HG03521 (cell line): ENCODE measurements at regions not wholly inside any gene's neighbourhood (a gene's known extent, or its start where the extent isn't known, plus 50 kb on each side); places are given as distances from the start of the nearest gene placed in this dataset.
A peak's percentile ranks its signal among the peaks of the same experiment; 100 is the strongest.
"Not testable (repeated sequence)": the region's sequence is repeated elsewhere in the genome, so short reads cannot be mapped to it uniquely, and the experiment has no call there.

Experiments used
- ATAC-seq: cut with Tn5 transposase; IDR thresholded peaks from one replicate; pipeline ENCODE4 v1.9.1; 2021; ENCODE audit warnings: mild to moderate bottlenecking, moderate library complexity; ENCODE audit not compliant: unreplicated experiment

DNA sequence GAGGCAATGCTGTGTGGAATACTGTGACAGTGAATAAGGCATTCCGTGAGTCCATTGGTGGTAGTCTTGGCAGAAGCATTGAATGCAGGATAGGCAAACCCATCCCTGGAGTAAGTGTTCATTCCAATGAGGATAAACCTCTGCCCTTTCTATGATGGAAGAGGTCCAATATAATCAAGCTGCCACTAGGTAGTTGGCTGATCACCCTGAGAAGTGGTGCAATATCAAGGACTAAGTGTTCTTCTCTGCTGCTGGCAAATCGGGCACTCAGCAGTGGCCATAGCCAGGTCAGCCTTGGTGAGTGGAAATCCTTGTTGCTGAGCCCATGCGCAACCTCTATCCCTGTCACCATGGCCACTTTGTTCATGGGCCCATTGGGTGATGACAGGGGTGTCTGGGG is 70.1 kb downstream of the FBXO4 start:
- ATAC-seq, result no peak

DNA sequence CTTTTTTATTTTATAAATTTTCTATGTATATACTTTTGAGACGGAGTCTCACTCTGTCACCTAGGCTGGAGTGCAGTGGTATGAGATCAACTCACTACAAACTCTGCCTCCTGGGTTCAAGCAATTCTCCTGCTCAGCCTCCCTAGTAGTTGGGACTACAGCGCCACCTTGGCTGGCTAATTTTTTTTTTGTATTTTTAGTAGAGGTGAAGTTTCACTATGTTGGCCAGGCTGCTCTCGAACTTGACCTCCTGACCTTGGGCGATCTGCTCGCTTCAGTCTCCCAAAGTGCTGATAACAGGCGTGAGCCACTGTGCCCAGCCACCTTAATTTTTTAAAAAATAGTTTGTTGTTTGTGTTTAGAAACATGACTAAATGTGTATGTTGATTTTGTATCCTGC is 76.6 kb downstream of the FBXO4 start:
- ATAC-seq, result no peak

DNA sequence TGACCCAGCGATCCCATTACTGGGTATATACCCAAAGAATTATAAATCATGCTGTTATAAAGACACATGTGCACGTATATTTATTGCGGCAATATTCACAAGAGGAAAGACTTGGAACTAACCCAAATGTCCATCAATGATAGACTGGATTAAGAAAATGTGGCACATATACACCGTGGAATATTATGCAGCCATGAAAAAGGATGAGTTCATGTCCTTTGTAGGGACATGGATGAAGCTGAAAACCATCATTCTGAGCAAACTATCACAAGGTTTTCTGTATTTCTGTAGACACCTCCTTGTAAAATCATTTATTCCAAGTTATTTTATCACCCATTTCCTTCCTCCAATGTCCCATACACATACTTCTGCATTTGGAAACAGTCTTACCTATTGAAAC is 78.8 kb downstream of the FBXO4 start:
- not testable (repeated sequence) for ATAC-seq

DNA sequence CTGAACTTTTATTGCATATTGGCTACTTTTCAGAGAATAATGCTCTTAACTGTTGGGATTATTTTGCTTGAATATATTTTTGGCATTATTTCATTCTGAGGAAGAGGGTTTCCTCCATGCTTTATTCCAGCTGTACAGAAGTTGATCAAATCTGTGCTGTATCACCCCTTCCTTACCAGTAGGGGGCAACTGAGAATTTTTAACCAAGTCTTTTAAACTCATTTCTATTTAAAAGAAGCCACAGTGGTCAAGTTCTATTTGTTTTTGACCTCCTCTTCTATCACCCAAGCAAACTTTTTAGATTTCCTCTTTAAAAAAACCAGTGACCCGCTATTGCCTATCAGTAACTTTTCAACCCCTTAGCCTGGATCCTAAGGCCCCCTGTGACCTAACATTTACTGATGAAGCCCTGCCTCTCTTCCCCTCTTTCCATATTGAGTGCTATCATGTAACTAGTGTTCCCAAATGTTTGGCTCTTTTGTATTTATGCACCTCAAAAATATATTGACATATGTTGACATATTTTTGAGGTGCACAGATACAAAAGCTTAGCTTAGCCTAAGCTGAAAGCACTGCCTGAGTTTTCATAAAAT is 80.6 kb downstream of the FBXO4 start:
- ATAC-seq, result peak; percentile 69

DNA sequence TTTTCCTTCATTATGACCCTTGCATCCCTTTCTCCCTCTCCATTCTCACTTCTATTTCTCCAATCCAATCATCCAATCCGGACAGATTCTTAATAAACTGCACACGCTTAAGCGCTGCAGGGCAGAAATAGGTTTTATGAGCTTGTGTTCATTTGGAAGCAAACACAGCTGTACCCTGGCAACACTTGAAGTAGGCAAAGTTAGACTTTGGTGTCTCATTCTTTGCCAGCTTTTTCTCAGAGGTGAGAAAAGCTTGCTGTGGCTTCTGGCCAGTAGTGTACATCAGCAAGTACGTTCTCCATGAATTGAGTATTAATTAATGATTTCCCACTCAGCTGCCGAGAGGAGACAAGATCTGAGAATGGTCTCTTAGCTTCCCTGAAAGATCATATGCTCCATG is 88.5 kb downstream of the FBXO4 start:
- ATAC-seq, result no peak

DNA sequence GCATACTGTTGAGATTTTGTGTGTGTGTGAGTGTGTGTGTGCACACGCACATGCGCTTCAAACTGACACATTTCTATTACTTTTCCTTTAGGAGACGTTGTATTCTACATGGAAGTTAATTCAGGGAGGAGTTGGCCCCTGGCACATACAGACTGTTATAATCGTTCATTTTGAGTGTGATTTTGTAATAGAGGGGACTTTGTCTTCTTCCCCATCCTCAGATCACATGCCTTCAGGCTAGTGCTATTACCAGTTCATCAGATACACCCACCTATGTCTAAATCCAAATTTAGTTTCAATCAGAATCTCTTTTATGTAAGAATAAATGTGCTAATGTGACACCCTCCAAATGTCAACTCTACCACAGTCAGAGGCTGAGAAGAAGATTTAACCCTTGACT is 90.2 kb downstream of the FBXO4 start:
- no peak for ATAC-seq

DNA sequence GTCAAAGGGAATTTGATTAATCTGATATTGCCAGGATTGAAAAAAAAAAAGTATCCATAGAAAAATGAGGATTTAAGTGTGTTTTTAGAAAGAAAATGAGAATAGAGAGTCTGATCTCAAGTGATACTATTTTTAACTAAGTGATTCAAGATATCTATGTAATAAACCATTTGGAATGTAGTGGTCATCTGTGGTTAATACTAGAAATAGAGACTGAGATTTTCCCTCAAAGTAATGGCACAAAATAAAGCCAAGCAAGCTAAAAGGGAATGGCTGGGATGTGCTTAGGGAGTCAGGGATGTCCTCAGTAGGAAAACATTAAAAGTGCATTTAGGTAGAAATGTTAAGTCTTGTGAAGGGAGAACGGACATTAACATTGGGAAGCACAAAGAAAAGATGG is 90.6 kb downstream of the FBXO4 start:
- ATAC-seq, result no peak

DNA sequence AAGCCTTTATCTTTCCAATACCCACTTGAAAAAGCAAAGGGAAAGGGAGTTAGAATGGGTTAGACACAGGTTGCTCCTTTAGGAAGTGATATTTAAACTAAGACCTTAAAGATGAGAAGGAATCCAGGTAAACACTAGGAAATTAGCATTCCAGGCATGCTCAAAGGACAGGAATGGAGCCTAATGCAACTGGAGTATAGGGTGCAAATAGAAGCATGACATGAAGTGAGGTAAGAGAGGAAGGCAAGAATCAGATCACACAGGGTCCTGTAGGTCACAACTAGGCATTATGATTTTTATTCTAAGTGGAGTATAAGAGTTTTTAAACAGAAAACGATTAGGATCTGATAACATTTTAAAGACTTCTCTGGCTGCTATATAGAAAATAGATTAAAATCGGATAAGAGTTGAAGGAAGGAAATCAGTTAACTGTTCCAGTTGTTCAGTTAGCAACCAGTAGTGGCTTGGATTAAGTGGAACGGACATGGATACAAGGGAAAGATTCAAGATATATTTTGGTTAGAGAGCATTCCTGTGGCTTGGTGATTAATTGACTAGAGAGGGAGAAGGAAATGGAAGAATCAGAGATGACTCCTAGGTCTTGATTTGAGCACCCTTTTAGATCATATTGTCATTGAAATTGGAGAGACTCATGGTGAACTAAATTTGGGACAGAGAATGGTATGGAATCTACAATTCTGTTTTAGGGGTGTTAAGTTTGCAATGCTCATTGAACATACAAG is 95.9 kb downstream of the FBXO4 start:
- no peak for ATAC-seq

DNA sequence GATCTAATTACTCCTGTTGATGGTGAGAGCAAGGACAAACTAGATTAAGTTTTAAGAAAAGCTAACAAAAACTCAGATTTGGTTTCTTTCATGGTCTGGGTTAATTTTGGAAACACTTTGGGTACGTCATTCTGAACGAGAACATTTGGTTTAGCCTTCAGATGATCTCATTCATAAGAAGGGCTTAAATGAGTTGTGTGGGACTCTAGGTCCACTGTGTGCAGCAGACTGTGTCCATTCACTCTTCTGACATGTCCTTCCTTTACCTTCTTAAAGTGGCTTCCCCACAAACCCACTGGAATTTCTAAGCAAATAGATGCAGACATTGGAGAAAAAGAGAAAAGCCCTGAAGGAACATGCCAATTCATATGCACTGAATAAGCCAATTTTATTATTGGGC is 96.8 kb downstream of the FBXO4 start:
- no peak for ATAC-seq

DNA sequence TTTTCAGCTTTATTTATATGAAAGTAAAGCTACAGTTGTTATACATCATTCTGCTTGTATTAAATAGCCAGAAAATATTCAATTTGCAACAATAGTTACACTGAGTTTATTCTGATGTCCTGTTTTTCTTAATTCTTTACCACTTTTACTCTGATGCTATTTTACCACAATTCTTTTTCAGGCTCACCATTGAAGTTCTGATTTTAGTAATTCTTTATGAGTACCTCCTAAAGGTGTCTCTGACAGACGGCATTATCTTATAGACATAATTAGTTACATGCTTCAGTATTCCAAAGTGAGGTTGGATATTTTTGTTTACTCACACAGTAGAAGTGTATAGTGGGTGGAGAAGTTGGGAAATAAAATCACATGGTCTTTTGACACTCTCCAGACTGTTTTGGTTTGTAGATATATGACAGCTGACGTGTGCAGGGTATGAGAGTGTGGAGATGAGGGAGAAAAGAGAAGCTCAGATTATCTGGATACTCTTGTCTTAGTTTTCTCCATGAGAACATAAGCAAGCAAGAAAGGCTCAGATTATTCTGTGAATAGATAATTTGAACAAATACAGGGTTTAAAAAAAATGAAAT is 97.4 kb downstream of the FBXO4 start:
- no peak for ATAC-seq

DNA sequence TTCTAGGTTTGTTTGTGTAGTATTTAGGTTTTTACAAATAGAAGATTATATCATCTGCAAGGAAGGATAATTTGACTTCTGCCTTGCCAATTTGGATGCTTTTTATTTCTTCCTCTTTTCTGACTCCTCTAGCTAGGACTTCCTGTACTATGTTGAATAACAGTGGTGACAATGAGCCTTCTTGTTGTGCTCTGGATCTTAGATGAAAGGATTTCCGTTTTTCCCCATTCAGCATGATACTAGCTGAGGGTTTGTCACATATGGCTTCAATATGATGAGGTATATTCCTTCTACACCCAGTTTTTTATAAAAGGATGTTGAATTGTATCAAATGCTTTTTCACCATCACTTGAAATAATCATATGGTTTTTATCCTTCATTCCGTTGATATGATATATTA is 101.4 kb downstream of the FBXO4 start:
- no peak for ATAC-seq

DNA sequence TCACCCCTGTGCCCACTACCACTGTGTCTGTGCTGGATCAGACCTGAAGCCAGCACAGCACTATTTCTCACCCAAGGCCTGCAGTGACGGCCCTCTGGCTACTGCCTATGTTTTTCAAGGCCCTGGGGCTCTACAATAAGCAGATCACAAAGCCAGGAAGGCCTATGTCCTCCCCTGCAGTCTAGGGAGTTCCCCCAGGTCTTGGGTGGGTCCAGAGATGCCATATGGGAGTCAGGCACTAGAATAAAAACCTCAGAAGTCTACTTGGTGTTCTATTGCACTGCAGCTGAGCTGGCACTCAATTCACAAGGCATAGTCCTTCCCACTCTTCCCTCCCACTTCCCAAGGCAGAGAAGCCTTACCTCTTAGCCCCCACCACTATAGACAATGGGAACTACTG is 107.1 kb downstream of the FBXO4 start:
- ATAC-seq, result no peak

DNA sequence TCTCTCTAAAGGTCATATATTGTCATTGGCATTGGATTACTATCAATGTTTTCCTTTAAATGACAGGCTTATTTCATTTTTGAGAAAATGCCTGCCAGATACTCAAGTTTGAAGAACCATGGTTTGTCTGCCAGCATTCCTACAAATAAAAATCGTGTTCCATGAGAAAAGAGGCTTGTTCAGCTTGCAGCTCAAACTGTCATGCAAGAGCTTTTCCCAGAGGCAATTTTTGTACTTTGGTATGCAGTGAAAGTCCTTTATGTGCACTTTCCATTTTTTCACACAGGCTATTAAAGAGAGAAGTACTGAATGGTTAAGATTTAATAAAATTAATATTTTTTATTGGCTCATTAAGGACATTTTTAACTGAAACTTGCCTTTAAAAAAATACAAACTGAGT is 110.4 kb downstream of the FBXO4 start:
- ATAC-seq, result no peak

DNA sequence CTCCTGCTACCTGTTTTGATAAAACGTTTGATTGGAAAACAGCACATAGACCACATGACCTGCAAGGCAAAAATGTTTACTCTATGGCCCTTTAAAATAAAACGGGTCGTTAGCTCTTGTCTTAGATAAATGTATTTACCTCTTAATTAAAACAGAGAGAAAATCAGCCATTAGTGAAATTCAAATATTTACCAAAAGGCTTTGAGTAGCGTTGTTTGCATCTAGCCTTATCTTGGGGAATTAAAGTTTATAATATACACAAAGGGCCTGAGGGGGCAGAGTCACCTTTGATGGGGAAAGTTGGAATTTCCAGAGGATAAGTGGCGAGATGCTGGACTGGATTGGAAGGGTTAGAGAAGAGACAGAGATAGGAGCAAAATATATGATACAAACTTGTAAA is 111.3 kb downstream of the FBXO4 start:
- ATAC-seq, result no peak

DNA sequence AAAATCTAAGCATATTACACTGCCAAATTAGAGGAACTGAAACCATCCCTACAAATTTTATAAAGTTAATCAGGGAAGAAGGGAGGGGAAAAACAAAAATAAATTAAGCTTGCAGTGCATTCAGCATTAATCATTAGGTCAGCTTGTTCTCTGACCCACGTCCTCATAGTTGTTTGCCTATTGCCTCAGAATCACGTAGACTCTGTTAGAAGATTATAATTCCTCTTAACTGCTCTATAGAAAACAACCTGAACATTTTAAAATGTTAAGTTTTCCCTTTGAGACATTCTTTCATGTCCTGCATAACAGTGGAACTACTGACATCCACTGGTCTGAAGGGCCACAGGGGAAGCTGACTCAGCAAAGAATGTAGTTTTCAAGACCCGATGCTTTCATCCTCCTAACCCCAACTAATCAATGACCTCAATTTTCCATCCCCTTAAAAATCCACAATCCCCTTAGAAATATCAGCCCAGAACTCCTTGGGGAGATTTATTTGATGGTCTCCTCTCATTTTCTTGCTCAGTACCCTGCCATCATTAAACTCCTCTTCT is 112.4 kb downstream of the FBXO4 start:
- no peak for ATAC-seq

DNA sequence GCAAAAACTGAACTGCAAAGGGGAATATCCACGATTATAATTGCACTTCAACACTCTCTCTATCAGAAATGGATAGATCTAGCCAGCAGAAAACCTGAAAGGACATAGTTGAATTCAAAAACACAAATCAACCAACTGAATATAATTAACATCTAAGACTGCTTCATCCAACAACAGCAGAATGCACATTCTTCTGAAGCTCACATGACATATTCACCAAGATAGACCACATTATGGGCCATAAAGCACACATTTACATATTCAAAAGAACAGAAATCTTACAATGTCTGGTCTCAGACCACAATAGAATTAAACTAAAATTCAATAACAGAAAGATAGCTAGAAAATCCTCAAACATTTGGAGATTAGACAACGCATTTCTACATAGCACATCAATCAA is 118.3 kb downstream of the FBXO4 start:
- no peak for ATAC-seq

DNA sequence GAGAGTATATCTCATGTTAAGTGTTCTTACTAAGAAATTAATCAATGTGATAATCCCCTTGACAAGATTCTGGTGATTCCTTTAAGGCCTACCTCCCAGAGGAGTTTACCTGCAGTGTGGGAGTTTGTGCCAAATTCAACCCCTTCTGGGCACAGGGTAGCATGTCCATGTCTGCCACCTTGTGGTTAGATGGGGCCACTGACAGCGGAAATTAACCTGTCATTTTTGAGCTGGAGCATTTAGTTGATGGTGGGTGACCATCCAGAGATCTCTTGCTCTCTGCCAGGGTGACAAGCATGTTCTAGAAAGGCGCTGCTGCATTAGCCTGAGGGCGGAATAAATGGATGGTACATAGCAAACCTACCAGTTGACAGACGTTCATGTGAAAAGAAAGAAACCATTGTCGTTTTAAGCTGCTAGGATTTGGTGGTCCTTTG is 132.2 kb downstream of the FBXO4 start:
- ATAC-seq, result peak; percentile 92

DNA sequence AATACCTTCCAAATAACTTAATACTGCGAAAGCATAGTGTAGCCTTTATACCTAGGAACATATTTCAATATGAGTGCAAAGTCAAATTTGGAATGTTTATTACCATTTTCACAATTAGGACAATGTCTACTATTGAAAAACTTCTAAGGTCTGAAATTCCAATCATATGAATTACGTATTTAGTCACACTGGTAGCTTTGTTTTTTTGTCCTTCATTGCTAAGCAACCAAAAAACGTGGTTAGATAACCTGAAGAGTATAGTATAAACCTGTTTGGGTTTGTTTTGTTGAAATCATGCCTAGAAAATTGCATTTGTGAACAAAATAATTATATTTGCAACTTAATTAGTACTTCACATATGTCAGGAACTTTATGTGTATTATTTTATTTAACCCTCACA is 134.2 kb downstream of the FBXO4 start:
- ATAC-seq, result no peak

DNA sequence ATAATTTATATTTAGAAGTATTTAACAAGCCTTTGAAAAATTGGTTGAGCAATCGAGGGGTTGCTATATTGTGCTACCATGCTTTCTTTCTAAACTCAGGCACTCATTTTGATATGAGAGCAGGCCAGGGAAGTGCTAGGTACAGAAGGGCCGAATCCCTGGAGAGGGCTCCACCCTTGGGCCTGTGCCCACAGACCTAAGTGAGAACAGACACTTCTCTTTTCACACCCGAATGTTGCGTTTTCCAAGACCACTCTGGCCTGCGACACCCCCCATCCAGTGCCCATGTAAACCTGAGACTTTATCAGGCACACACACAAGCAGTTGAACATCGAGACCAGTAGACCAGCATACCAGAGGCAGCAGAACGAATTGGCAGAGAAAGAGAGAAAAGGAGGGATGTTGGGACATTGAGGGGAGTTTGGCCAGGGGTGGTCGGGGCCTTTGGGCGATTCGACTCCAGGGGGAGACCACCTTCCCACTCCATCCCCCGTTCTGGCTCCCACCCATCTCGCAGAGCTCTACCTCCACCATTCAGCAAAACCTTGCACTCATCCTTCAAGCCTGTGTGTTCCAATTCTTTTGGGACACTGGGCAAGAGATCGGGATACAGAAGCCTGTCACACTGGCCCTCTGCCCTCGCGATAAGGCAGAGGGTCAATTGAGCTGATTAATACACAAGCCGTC is 134.8 kb downstream of the FBXO4 start:
- ATAC-seq, result no peak

DNA sequence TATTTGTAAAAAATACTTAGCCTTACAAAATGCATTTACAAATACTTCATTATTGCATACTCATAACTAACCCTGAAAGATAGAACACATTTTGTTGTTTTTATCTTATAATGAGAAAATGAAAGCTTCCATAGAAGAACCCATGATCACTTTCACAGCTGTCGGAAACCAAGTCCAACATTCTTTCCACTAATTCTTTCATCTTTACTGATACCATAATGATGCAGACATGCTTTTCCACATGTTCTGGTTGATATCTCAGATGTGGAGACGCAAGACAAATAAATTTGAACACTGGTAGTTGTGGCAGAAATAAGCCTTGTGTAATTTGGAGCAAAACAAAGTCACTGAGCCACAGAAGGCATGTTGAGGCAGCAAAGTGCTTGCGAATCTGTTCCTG is 136.0 kb downstream of the FBXO4 start:
- no peak for ATAC-seq

DNA sequence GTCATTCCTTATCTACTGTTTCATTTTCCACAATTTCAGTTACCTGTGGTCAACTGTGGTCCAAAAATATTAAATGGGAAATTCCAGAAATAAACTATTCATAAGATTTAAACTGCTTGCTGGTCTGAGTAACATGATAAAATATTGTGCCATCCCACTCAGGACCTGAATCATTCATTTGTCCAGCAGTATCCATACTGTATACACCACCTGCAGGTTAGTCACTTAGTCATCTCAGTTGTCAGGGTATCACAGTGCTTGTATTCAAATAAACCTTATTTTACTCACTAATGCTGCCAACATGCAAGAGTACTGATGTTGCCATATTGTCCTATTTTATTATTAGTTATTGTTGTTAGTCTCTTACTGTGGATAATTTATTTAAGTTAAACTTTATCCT is 139.7 kb downstream of the FBXO4 start:
- no peak for ATAC-seq

DNA sequence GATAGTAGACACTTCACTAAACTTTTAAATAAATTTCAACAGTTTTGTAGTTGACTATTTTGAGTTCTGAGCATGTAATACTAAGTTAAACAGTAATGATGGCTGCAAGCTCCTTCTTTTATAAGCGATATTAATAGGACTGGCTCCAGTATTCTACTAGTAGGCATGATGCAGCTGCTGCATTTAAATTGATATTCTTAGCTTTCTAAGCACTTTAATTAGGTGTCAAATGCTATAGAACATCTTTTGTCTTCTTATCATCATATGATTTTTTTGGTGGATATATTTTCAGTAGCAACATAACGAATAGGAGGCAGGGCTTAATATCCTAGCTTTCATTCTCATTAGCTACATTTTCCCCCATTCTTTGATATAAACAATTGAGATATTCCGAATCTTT is 141.1 kb downstream of the FBXO4 start:
- ATAC-seq, result no peak
